ENCODE measurements at regions not wholly inside any gene's neighbourhood (a gene's known extent, or its start where the extent isn't known, plus 50 kb on each side); places are given as distances from the start of the nearest gene placed in this dataset.

DNA sequence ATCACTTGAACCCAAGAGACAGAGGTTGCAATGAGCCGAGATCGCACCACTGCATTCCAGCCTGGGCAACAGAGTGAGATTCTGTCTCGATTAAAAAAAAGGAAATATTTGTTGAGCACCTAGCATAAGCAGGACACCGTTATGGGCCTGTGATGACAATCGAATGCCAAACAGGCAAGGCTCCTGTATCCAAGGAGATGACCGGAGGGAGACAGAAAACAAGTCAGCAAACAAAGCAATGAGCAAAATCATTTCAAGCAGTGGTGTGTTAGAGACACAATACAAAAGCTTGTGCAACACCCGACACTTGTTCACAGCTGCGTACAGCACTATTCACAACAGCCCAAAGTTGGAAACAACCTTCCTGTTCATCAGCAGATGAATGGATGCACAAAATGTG, 87.1 kb upstream of the CPEB4 start:
- no peak for DNase-seq (ENCODE audit: low spot score)

DNA sequence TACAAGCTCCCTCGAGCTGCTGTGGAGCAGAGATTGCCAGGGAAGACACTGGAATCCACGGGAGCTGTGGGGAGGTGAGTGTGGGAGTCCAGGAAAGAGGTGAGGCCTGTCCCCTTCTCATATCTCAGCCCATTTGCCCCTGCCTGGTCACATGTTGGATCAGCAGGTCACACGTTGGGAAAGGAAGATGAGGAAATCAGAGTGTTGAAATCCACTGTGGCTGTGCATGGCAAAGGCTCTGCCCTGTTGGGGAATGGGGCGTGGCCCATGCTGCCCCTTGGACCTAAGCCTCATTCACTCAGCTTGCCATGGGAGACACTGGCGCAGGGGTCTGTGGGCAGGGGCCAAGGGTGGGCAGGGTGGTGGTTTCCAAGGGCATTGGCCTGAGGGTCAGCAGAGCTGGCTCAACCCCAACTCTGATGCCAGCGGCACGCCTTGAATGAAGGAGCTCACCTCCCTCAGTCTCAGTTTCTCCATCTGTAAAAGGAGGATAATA, 85.4 kb upstream of the CPEB4 start:
- DNase-seq (ENCODE audit: low spot score) = no peak

DNA sequence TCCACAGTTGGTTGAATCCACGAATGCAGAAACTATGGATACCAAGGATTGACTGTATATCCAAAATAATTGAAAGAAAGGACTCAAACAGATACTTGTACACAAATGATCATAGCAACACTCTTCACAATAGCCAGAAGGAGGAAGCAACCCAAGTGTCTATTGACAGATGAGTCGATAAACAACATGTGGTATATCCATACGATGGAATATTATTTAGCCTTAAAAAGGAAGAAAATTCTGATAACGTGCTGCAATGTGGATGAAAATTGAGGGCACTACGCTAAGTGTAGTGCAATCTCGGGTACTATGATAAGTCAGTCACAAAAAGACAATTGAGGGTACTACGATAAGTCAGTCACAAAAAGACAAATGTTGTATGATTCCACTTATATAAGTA, 83.6 kb upstream of the CPEB4 start:
- DNase-seq (ENCODE audit: low spot score) = no peak

DNA sequence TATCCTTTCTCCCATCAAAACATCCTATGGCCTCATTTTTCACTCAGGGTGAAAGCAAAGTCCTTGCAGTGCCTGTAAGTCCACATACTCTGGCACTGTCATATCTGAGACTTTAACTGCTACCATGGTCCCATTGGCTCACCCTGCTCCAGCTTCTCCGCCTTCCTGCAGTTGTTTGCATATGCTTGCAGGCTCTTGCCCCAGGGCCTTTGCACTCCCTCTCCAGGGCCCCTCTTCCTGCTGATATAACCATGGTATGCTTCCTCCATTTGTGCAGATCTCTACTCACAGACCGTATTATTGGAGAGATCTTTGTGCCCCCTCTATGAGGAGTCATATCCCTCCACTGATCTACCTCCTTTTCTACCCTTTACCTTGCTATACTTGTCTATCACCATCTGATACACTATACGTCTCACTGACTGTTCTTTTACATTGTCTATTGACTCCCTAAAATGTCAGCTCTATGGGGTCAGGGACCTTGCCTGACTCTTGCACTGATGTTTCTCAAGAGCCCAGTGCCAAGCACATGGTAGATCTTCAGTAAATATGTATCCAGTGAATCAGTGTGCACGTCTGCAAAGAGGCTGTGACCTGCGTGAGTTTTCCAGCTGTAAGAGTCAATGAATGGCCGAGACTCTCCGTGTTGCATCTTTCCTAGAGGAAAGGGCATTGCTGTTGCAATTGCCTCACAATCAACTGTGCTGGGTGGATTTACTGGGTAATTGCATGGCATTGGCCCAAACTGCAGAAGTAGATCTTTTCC, 81.7 kb upstream of the CPEB4 start:
- DNase-seq (ENCODE audit: low spot score) = no peak

DNA sequence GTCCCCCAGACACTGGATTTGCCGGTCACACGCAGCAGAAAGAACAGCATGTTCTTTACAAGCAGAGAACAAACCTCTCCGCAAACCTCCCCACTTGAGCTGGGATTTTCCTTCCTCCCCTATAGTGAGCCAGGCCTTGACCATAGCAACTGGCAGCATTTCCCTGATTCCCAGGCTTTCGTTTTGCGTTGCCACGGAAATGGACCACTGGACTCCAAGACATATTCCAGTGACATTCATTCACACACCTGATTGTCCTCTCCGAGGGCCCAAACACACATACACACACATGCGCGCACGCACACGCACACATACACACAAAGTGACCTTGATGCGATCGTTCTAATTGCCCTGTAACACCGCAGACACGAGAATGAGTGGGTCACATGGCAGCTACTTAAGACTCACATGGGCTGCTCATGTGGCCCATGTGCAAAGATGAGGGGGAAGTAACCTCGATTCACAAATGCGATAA, 80.9 kb upstream of the CPEB4 start:
- DNase-seq (ENCODE audit: low spot score) = no peak

DNA sequence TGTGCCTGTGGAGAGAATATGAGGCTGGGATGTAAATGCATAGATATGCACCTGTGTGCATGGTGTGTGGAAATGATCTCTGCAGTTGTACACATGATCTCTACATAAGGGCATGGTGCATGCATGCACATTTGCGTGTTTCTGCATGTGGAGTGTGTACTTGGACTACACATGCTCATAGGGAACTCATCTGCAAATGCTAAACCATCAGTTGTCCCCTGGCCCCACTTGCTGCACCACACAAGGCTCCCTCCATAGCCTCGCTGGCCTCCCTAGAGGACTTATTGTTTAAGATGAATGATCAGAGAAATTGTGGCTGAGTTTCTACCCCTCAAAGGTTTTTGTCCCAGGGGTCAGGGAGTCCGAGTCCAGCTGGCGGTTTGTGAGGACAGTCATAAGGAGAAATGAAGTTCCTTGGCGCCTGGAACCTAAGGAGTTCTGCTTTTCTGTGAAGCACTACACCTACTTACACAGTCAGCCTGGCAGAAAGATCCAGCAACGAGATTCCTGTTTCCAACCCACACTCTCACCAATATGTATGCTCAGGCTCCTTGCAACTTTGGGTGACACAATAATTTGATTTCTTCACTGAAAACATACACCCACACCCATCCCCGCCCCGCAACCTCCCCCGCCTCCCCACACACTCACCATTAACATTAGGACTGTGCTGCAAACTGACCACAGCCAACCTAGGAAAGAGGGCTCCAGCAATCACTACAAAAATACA, 79.9 kb upstream of the CPEB4 start:
- no peak for DNase-seq (ENCODE audit: low spot score)

DNA sequence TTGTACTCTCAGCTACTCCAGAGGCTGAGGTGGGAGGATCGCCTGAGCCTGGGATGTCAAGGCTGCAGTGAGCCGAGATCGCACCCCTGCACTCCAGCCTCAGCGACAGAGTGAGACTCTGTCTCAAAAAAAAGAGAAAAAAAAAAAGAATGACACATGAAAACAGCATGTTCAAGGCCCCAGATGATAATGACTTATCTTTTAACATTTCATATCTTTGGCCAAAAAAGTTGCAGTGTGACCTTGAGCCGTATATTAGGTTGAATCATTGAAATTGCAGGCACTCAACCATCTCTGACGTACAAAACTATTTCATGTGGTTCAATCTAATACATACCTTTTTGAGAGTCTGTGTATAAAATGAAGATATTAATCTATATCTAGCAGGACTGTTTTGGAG, 79.1 kb upstream of the CPEB4 start:
- no peak for DNase-seq (ENCODE audit: low spot score)

DNA sequence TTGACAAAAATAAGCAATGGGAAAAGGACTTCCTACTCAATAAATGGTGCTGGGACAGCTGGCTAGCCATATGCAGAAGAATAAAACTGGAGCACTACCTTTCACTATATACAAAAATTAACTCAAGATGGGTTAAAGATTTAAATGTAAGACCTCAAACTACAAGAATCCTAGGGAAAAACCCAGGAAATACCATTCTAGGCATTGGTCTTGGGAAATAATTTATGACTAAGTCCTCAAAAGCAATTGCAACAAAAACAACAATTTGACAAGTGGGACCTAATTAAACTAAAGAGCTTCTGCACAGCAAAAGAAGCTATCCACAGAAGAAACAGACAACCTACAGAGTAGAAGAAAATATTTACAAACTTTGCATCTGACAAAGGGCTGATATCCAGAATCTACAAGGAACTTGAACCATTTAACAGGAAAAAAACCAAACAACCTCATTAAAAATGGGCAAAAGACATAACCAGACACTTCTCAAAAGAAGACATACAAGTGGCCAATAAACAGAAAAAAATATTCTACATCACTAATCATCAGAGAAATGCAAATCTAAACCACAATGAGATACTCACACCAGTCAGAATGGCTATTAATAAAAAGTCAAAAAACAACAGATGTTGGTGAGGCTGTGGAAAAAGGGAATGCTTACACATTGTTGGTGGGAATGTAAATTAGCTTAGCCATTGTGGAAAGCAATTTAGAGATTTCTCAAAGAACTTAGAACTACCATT, 75.2 kb upstream of the CPEB4 start:
- no peak for DNase-seq (ENCODE audit: low spot score)

DNA sequence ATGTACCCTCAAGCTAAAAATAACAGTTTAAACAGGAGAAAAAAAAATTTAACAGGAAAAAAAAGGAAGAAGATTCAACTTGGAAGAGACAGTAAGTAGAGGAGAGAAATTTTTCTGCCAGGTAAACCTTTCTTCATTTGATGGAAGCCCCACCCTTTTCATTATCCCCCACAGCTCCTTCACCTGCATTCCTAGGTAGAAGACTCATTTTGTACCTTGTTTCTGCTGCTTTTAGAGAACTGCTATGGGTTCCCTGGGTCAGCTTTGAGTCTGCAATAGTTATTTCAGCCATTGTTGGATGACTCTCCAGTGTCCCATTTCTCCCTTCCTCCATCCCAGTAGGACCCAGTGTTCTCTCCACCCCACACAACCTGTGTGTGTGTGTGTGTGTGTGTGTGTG, 74.1 kb upstream of the CPEB4 start:
- DNase-seq (ENCODE audit: low spot score) = no peak

DNA sequence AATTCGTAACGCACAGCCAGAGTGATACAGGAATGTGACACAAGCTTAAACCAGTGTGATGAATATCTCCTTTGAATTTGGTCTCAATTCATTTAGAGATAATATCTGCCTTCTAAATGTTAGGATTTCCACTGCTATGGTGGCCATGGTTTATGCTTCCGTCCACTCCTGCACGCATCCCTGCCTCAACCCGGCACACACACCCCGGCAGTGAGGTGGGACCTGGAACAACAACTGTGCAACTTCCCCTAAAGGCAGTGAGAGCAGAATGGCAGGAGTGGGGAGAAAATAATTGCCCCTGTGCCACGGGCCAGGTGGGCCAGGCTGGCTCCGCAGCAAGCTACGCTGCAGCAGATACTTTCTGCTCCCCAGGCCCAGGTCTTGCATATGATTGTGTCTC, 72.6 kb upstream of the CPEB4 start:
- DNase-seq (ENCODE audit: low spot score) = no peak

DNA sequence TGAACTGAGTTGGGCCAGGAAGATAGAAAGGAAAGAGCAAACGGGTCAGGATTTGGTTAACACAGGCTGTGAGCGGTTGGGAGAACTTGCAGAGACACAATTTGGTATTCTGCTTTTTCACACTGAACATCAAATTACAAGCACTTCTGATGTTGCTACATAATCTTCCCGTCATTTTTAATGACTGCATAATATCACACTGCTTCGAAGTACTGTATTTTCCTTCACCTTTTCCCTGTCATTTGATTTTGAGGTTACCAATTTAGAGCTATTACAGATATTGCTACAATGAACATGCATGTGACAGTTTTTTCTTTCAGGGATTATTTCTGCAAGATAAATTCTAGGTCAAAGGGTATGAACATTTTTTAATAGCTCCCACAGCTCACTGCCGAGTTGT, 71.4 kb upstream of the CPEB4 start:
- DNase-seq (ENCODE audit: low spot score) = no peak

DNA sequence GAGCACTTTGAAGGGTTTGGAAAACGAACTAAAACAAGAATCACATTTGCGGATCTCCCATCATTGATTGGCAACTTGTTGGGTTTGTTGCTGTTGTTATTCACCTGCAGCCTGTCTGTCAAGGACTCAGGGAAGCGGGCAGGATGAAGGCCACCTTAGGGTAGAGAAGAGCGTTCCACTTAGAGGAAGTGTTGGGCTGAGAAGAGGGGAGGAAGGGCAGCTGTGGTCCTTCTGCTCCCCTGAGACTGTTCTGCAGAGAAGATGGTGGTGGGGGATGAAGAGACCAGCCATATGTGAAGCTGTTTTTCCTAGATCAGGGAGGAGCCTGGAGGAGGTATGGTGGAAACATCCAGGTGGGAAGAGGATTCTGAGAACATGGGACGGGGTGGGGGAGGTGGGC, 70.6 kb upstream of the CPEB4 start:
- DNase-seq (ENCODE audit: low spot score) = no peak

DNA sequence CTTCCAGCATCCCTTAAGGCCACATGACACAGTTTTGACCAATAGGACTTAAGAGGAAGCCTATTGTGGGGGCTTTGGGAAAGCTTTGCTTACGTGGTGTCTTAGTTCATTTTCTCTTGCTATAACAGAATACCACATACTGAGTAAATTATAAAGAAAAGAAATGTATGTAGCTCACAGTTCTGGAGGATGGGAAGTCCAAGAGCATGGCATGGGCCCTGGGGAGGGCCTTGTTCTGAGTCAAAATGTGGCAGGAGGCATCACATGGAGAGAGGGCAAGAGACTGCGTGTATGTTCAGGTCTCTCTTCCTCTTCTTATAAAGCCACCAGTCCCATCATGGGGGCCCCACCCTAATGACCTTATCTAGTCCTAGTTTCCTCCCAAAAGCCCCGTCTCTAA, 68.6 kb upstream of the CPEB4 start:
- DNase-seq (ENCODE audit: low spot score) = no peak

DNA sequence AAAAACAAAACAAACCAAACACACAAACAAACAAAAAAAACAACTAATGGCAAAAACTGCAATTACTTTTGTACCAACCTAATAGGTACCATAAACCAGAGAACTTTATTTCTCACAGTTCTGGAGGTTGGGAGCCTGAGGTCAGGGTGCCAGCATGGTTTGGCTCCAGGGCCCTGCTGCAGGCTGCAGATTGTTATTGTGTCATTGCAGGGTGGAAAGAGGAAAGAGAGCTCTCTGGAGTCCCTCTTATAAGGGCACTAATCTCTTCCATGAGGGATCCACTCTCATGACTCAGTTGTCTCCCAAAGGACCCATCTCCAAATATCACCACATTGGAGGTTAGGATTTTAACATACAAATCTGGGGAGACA, 64.9 kb upstream of the CPEB4 start:
- DNase-seq (ENCODE audit: low spot score) = no peak

DNA sequence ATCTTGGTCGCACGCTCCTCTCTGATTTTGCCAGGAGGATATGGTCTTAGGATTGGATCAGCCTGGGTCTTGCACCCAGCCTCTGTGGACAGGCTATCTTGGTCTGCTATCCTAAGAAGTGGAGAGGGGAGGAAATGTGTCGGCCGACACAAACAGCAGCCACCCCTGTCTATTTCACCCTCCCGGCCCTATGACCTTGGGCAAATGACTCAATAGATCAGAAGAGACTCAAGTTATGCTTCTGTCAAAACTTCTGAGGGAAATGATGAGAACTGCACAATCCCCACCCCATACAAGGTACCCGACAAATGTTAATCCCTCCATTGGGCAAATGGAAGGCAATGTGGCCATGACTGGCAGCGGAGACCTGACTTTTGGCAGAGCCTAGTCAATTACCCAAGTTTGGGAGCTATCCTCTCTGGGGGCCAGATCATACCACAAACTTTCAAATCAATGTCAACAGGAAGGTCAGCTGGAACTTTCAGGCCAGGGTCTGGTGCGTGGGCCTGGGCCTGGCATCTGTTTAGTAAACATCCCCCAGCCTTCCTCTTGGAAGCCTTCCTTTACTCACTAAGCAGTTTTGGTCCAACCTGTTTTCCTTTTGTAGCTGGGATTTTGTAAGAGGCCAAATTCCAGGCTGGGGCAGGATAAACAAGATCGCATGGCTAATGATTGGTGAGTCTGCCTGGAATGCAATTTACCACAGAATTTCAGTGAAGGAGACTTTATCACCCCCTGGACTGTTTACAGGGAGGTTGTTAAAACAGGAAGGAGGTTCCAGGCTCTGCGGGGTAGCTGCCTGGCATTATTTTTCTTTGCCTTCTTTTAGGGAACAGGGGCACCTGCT, 64.2 kb upstream of the CPEB4 start:
- DNase-seq (ENCODE audit: low spot score) = no peak

DNA sequence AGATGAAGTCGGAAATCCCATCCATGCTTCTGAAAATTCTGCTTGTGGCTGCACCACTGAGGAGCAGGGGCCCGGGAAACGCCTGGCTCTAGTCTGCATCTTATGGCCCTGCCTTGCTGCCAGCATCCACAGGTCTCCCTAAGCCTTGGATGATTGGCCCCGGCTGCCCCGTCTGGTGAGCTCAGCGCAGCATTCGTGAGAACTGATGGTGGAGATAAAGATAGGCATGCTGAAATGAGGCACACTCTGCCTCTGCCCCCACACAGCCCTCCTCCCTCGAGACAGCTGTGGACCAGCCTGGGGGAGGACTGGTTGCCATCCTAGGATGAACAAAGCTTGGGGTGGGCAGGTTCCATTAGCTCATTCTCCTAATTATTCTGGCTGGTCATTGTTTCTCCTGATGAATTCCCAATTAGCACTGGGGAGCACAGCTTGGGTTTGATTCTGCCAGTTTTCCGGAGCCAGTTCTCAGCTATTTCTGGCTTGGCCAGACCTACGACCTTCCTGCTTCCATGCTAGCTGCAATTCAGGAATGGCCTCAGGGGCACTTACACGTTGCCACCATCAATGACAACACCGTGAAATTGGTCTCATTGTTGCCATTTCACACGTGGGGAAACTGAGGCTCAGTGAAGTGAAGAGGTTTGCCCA, 62.8 kb upstream of the CPEB4 start:
- no peak for DNase-seq (ENCODE audit: low spot score)

DNA sequence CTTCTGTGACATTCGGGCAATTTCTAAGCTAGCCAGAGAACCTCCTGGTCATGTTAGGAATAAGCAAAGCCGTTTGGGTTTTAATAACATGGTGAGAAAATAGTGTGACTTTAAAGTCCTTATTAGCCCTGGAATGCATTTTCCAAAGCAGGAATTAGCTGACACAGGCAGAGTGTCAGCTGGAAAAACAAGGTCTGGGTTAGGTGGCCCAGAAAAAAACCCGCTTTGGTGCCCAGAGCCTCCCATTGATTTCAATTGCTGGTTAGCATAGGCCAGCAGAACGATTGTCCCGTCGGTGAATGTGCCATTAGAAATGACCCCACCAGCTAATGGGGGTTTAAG, 62.1 kb upstream of the CPEB4 start:
- DNase-seq (ENCODE audit: low spot score) = no peak

DNA sequence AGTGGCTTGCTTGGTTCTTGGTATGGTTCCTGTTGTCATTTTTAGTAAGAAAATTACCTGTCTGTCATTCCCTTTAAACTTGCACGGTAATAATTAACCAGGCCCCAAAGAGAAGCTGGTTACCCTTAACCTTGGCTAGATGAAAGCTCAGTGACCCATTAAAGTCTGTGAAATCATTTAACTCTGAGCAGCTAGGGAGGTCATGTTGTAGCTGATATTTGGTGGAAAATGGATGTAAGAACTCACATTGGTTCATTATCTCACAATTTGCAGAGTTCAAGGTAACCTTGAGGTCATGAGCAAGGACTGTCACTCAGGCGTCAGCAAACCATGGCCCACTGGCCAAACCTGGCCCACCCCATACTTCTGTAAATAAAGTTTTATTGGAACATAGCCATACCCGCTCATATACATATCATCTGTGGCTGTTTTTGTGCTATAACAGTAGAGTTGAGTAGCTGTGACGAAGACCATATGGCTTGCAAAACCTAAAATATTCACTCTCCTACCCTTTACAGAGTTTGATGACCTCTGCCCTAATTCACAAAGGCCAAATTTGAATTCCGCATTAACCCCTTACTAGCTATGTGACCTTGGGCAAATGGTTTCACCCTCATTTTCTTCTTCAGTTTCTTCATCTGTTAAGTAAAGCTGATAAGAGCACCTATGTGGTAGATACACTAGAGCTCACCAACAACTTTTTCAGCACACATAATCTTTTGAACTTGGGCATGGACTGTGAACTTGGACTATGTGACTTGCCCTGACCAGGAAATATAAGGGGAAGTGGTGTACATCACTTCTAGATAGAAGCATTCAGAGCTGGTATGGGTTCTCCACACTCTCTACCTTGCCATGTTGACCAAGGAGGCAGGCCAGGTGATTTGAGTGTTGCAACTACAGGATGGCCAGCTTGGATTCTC, 61.5 kb upstream of the CPEB4 start:
- no peak for DNase-seq (ENCODE audit: low spot score)

DNA sequence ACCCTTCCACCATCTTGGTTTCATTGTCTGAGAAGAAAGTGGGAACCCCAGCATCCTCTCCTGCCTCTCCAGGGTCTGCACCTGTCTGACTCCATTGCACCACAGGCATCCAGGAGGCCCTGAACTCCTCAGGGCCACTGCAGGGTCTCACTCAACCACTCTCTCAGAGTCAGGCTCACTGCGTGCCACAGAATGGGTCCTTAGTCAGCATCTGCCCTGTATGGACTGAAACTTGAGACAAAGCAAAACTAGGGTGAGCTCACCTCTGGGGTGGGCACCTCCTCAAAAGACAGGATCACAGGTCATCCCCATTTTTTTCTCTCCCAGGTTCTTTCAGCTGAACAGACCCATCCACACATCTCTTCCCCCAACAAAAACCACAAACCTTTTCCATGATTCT, 59.2 kb upstream of the CPEB4 start:
- DNase-seq (ENCODE audit: low spot score) = no peak

DNA sequence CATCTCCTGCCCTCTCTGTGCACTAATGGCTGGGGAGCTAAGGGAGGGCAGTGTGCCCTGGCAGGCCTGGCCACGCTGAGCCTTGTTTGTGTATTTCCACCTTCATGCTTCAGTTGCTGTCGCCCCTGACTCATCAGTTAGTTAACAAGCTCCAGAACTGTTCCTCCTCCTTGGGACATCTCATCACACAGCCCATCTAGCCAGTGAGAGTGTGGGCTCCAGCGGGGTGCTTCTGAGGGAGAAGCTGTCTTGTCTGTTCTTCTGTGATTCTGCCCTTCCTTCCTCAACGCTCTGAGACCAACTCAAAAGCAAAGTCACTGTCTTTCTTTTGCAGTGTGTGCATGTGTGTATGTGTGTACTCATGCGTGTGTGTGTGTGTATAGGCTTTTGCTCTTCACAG, 58.3 kb upstream of the CPEB4 start:
- no peak for DNase-seq (ENCODE audit: low spot score)

DNA sequence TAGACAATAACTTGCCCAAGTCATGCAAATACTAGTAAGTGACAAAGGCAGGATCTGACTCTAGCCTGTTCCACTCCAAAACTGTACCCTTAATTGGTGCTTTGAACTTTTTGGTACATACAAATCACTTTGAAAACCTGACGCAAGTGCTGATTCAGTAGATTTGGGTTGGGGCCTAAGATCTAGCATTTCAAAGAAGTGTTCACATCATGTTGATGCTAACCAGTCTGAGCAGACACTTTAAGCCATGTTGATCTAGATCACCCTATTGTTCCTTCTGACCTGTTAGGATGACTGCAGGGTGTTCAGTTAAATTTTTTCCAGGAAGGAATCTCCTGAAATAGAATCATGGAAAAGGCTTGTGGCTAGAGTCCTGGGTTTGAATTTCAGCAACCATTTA, 57.7 kb upstream of the CPEB4 start:
- DNase-seq (ENCODE audit: low spot score) = no peak
